T47D (cell line): ENCODE measurements at regions not wholly inside any gene's neighbourhood (a gene's known extent, or its start where the extent isn't known, plus 50 kb on each side); places are given as distances from the start of the nearest gene placed in this dataset.
"Not testable (repeated sequence)": the region's sequence is repeated elsewhere in the genome, so short reads cannot be mapped to it uniquely, and the experiment has no call there.

ENCODE experiments used
- DNase-seq, 2 experiments: peaks; one replicate each; pipeline versions ENCODE4 v3.0.0 to v3.0.0-alpha.2; 2011 to 2012; ENCODE audit warnings: low read depth in 1 of 2, low spot score in 1 of 2
- JUND ChIP-seq: IDR thresholded peaks from 2 replicates; pipeline ENCODE4 v1.6.1; 2012; ENCODE audit warnings: low read depth
- in situ Hi-C: cut with HindIII; loops from 2 replicates; pipeline ENCODE4 v1.10.0; 2016; ENCODE audit warnings: low sequenced_read_pairs, low pct_unique_long_range_greater_than_20kb

GRCh38 chrX:140633105-140633504 is 76.5 kb upstream of the LINC00632 start:
- in situ Hi-C loops, DNase-seq: not testable (repeated sequence)

GRCh38 chrX:140608111-140608510 is 101.4 kb upstream of the LINC00632 start:
- no peak for DNase-seq
- in situ Hi-C loops, result no loop called here
- TF ChIP-seq JUND, result no peak

GRCh38 chrX:140602140-140602539 is 97.3 kb upstream of the SOX3 start:
- no peak for DNase-seq
- TF ChIP-seq JUND, result no peak
- in situ Hi-C loops, result no loop called here

GRCh38 chrX:140599851-140600250 is 95.0 kb upstream of the SOX3 start:
- no peak for DNase-seq
- in situ Hi-C loops, result no loop called here
- TF ChIP-seq JUND, result no peak

GRCh38 chrX:140589657-140590056 is 84.8 kb upstream of the SOX3 start:
- DNase-seq, result no peak
- in situ Hi-C loops, result no loop called here
- TF ChIP-seq JUND, result no peak

GRCh38 chrX:140586951-140587350 is 82.1 kb upstream of the SOX3 start:
- in situ Hi-C loops, result no loop called here
- no peak for TF ChIP-seq JUND
- DNase-seq, result no peak

- in situ Hi-C loops, result no loop called here
- no peak for DNase-seq
- TF ChIP-seq JUND, result no peak
Measured at GRCh38 chrX:140580478-140580877, 75.6 kb upstream of the SOX3 start.

GRCh38 chrX:140572724-140573123 is 67.9 kb upstream of the SOX3 start:
- no peak for TF ChIP-seq JUND
- in situ Hi-C loops, result no loop called here
- DNase-seq, result peak; percentile 0 to 44

GRCh38 chrX:140563893-140564292 is 59.0 kb upstream of the SOX3 start:
- in situ Hi-C loops, result no loop called here
- no peak for DNase-seq

More at GRCh38 chrX:140563893-140564292, 59.0 kb upstream of the SOX3 start:
- TF ChIP-seq JUND, result no peak
